ENCODE measurements at regions not wholly inside any gene's neighbourhood (a gene's known extent, or its start where the extent isn't known, plus 50 kb on each side); places are given as distances from the start of the nearest gene placed in this dataset.

- no peak for DNase-seq (ENCODE audit: low spot score)
- TF ChIP-seq CTCF (IDR thresholded peaks at IDR 0.05; ENCODE audit: extremely low read depth, missing control alignments) = no peak
Measured at GRCh38 chr6:1240766-1241318, 71.1 kb upstream of the FOXQ1 start.

- TF ChIP-seq CTCF (IDR thresholded peaks at IDR 0.05; ENCODE audit: extremely low read depth, missing control alignments) = no peak
- no peak for DNase-seq (ENCODE audit: low spot score)
Measured at GRCh38 chr6:1239805-1240204, 72.1 kb upstream of the FOXQ1 start.

GRCh38 chr6:1238040-1238439 is 73.9 kb upstream of the FOXQ1 start:
- no peak for TF ChIP-seq CTCF (IDR thresholded peaks at IDR 0.05; ENCODE audit: extremely low read depth, missing control alignments)
- DNase-seq (ENCODE audit: low spot score) = no peak

- DNase-seq (ENCODE audit: low spot score) = no peak
- no peak for TF ChIP-seq CTCF (IDR thresholded peaks at IDR 0.05; ENCODE audit: extremely low read depth, missing control alignments)
Measured at GRCh38 chr6:1237636-1238035, 74.3 kb upstream of the FOXQ1 start.

GRCh38 chr6:1235825-1236224 is 76.1 kb upstream of the FOXQ1 start:
- TF ChIP-seq CTCF (IDR thresholded peaks at IDR 0.05; ENCODE audit: extremely low read depth, missing control alignments) = no peak
- no peak for DNase-seq (ENCODE audit: low spot score)

- no peak for TF ChIP-seq CTCF (IDR thresholded peaks at IDR 0.05; ENCODE audit: extremely low read depth, missing control alignments)
Measured at GRCh38 chr6:1233924-1234323, 78.0 kb upstream of the FOXQ1 start.

GRCh38 chr6:1232578-1232977 is 79.3 kb upstream of the FOXQ1 start:
- TF ChIP-seq CTCF (IDR thresholded peaks at IDR 0.05; ENCODE audit: extremely low read depth, missing control alignments) = no peak
- no peak for DNase-seq (ENCODE audit: low spot score)

More at GRCh38 chr6:1233924-1234323, 78.0 kb upstream of the FOXQ1 start:
- DNase-seq (ENCODE audit: low spot score) = no peak

All from GM20000 (cell line).